HUDEP-2 (cell line): ENCODE measurements at regions not wholly inside any gene's neighbourhood (a gene's known extent, or its start where the extent isn't known, plus 50 kb on each side); places are given as distances from the start of the nearest gene placed in this dataset.

Experiments used
- DNase-seq, 76 experiments: peaks; one replicate each; lab custom pipeline; 2025; ENCODE audit not compliant: unreplicated experiment in 76 of 76; lab: John Stamatoyannopoulos, UW

GRCh38 chr11:119839476-119840133, 110.6 kb upstream of the NECTIN1 start:
- no peak for DNase-seq

GRCh38 chr11:119835753-119836152, 106.8 kb upstream of the NECTIN1 start:
- DNase-seq: no peak

GRCh38 chr11:119832202-119832935, 103.4 kb upstream of the NECTIN1 start:
- no peak for DNase-seq

GRCh38 chr11:119831011-119831410, 102.0 kb upstream of the NECTIN1 start:
- no peak for DNase-seq

GRCh38 chr11:119830400-119830799, 101.4 kb upstream of the NECTIN1 start:
- DNase-seq: no peak

- DNase-seq: no peak
These were observed 100.4 kb upstream of the NECTIN1 start for GRCh38 chr11:119829402-119829801.

GRCh38 chr11:119828819-119829218, 99.8 kb upstream of the NECTIN1 start:
- DNase-seq: no peak

GRCh38 chr11:119828006-119828405, 99.0 kb upstream of the NECTIN1 start:
- DNase-seq: no peak

GRCh38 chr11:119827113-119827512, 98.1 kb upstream of the NECTIN1 start:
- no peak for DNase-seq

- DNase-seq: no peak
These were observed 94.1 kb upstream of the NECTIN1 start for GRCh38 chr11:119823077-119823476.

- DNase-seq: no peak
These were observed 87.7 kb upstream of the NECTIN1 start for GRCh38 chr11:119816660-119817059.

- DNase-seq: no peak
These were observed 85.8 kb upstream of the NECTIN1 start for GRCh38 chr11:119814766-119815165.

- DNase-seq: no peak
These were observed 81.7 kb upstream of the NECTIN1 start for GRCh38 chr11:119810478-119811232.

GRCh38 chr11:119809346-119809745, 80.3 kb upstream of the NECTIN1 start:
- no peak for DNase-seq

GRCh38 chr11:119808407-119809185, 79.6 kb upstream of the NECTIN1 start:
- no peak for DNase-seq

GRCh38 chr11:119807841-119808240, 78.8 kb upstream of the NECTIN1 start:
- DNase-seq: no peak

GRCh38 chr11:119807402-119807801, 78.4 kb upstream of the NECTIN1 start:
- DNase-seq: no peak

GRCh38 chr11:119806064-119806915, 77.3 kb upstream of the NECTIN1 start:
- no peak for DNase-seq

GRCh38 chr11:119805663-119806062, 76.7 kb upstream of the NECTIN1 start:
- DNase-seq: no peak

- no peak for DNase-seq
These were observed 75.7 kb upstream of the NECTIN1 start for GRCh38 chr11:119804698-119805097.
